Hematopoietic multipotent progenitor cell (in vitro differentiated cells): ENCODE measurements at regions not wholly inside any gene's neighbourhood (a gene's known extent, or its start where the extent isn't known, plus 50 kb on each side); places are given as distances from the start of the nearest gene placed in this dataset.
"Not testable (repeated sequence)": the region's sequence is repeated elsewhere in the genome, so short reads cannot be mapped to it uniquely, and the experiment has no call there.

Source experiments
- DNase-seq, 3 donors: peaks; one replicate each; pipeline ENCODE4 v3.0.0-alpha.2; 2011 to 2015; ENCODE audit warnings: low read depth in 2 of 3, low spot score in 2 of 3

- DNase-seq: not testable (repeated sequence)
Observed at GRCh38 chr3:137198374-137198773, 240.6 kb downstream of the IL20RB start.

GRCh38 chr3:137199678-137200077 lies 241.9 kb downstream of the IL20RB start:
- no peak for DNase-seq

DNA sequence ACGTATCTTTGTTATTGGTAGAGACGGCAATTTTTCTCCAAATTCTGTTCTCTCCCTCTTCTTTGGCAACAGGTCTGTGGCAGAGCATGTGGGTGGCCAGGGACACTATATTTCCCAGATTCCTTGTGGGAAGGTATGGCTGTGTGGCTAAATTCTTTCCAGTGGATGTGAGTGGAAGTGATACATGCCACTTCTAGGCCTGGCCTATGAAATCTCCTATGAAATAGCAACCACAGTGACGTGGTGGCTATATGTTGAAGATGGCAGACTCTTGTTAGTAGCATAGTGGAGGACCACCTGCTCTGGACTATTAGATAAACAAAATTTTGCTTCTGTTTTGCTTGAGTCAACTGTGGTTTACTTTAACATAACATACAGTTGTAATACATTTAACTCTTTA lies 243.3 kb downstream of the IL20RB start:
- no peak for DNase-seq

DNA sequence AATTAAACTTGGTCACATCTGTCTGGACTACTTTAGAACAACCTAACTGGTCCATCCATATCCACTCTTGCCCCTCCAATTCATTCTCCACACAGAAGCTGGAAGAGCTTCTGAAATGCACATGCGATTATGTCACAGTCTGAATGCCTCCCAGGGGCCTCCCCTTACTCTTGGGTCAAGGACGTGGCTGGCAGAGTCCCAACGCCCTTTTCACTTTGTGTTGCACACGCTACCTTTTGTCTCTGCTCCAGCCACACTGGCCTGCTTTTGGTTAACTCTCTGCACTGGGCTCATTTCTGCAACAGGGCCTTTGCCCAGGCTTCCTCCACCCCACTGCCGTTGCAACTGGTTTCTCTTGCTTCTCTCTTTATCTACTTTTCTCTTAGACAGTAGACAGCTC lies 245.2 kb downstream of the IL20RB start:
- no peak for DNase-seq

DNA sequence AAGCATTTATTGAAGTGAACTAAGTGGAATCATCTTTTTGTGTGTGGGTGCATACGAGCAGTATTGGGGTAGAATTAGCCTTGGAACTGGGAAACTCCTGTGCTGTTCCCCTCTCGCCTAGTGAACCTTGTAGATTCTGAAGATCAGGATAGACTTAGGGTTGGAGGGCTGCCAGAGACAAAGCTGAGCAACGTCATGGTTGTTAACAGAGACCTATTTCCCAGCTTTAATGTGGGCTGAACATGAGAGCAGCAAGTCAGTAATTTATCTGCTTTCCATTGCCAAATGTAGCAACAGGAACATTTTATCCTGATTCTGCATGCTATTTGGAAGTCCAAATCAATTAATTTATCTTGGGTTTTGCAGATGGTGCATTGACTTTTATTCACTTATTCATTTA lies 246.6 kb downstream of the IL20RB start:
- no peak for DNase-seq

- DNase-seq: no peak
Observed at GRCh38 chr3:137205394-137206045, 247.7 kb downstream of the IL20RB start.

DNA sequence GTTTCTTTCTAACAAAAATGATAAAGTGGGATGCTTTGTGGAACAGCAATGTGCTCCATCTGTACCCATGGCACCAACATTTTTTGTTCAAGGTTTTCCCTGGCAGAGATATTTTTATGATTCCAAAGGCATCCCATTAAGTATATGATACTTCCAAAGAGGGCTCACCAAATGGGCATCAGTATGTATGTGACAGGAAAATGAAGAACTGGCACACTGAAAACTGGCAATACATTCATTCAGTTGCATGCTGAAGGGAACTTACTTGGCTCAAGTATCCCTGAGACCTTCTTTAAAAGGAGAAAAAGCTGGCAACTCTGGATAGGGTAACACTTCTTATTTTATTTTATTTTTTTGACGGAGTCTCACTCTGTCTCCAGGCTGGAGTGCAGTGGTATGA lies 249.8 kb downstream of the IL20RB start:
- DNase-seq: no peak

DNA sequence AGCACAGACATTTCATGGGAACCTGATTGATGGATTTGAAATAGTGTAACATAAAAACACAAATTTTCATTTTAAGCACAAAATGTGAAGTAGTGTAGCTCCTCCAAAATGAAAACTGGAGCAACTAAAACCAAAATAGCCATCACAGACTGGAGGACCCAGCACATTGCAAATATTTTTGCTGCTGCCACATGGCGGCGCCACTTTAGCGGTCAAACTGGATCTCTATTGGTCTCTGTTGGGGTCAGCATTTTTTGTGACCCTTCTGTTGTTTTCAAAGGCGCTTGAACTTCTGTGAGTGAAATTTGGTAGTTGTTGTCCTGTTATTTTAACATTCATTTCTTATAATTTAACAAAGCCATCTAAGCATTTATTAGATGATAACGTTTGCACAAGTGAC lies 259.9 kb downstream of the IL20RB start:
- no peak for DNase-seq

DNA sequence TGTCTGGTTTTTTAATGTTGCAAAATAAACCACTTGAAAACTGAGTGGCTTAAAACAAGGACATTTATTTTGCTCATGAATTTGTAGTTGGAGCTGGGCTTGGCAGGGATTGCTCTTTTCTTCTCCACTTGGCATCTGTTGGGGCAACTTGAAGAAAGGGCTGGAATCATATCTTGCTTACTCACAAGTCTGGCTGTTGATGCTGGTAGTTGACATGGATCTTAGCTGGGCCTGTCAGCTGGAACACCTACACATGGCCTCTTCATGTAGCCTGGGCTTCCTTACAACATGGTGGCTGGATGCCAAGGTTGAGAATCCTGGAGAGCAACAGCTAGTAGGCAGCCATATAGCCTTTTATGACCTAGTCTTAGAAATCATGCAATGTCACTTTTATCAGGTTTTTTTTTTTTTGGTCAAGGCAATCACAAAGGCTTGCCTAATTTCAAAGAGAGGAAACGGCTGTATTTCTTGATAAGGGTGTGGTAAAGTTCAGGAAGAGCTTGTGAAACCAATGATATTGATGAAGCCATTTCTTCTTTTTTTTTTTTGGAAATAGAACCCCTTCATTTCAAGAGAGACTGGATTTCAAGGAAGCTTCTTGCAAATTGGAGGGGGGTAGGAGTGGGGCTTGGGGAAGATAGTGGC lies 262.1 kb downstream of the IL20RB start:
- peak in 2 of 3 donors; percentile 8 to 22 for DNase-seq

GRCh38 chr3:137222736-137223225 lies 265.0 kb downstream of the IL20RB start:
- no peak for DNase-seq

- DNase-seq: no peak
Observed at GRCh38 chr3:137224464-137224863, 266.7 kb downstream of the IL20RB start.

GRCh38 chr3:137242836-137243400 lies 285.1 kb downstream of the IL20RB start:
- no peak for DNase-seq

DNA sequence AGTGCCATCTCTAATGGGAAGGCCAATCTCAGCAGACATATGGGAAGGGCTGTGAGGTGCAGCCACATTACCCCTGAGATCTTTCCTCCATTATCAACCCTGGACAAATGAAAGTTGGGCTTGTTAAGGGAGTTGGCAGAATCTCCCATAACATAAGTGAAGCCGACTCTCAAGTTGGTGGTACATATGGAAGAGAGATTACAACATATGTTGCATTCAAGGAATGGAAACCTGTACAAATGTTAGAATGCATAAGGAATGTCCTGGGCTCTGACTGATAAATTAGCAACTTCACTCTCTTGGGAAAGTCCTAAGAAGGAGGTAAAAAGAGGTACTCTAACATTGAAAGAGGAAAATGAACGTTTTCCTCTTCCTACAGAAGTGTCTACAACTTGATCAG lies 288.7 kb downstream of the IL20RB start:
- no peak for DNase-seq

DNA sequence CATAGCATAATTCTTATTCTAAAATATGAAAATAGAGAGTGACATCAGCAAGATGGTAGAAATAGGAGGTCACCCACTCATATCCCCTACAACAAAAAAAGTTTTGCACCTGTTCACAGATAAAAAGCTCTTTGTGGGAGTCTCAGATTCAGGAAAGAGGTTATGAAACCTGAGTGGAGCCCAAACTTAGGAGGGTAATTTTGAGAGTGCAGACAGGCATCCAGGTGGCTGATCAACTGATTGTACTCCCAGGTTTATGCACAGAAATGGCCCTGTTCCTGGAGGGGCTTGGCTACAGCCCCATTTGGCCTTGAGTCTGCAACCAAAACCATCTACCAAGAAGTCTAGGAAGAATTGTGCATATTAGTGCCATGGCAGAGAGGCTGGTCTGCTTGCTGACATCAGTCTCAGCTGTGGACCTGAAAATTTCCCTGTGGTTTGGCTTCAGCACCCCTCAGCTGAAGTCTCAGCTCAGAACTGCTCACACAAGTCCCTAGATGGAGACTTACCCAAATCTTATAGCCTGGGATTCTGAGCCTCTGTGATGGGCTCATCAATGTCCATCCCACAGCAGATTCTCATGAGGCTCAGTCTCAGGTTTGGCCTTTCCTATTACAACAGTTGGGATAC lies 291.6 kb downstream of the IL20RB start:
- DNase-seq: no peak

GRCh38 chr3:137259089-137259488 lies 301.3 kb downstream of the IL20RB start:
- DNase-seq: no peak

DNA sequence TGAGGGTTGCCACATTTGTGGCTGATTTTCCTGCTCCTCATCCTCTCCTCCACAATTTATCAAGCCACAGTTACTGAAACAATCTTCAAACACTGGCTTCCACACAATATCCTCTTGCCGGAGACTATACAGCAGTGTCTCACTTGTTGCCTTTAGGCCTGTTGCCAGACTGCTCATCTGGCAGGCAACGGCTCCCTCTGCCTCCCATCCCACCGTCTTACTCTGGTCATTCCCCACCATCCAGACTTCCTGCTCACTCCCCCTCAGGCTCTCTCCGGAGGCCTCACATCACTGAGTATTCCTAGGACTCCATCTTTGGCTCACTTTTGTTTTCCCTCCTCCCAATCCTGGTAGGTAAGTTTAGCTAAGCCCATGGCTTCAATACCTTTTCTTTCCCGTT lies 301.9 kb downstream of the IL20RB start:
- DNase-seq: no peak

GRCh38 chr3:137264071-137264820 lies 306.5 kb downstream of the IL20RB start:
- DNase-seq: no peak

GRCh38 chr3:137264843-137265330 lies 307.1 kb downstream of the IL20RB start:
- no peak for DNase-seq

DNA sequence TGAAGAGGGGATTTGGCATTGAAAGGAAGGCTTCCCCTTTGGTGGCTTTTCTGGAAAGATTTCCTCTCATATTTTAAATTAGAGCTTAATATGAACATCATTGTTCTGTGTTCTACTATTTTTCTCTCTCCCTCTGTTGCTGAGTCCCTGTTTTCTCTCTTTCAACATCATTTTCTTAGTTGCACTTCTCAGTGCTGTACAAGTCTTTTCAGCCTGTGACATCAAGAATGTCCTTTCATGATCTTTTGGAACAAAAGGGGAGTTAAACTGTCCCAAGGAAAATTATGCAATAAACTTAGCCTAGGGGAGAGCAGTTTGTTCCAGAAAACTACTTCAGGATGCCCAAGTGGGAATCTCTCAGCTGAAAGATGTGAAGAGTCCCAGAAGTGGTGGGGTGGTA lies 325.1 kb downstream of the IL20RB start:
- no peak for DNase-seq

DNA sequence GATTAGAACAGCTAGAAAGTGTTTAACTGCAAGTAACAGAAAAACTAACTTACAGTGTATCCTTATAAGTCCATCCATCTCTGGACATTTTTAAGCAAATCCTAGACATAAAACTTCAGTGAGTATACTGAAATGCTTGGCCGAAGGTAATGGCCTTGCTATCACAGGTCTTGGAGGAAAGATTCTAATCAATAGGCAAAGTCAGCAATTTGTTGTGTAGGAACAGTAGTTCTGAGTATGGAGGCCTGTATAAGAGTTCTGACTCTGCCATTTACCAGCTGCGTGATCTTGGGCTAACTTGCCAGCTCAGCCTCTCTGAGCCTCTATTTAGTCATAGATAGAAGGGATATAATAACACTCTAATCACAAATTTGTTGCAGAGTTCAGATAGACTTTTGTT lies 328.1 kb downstream of the IL20RB start:
- DNase-seq: no peak

- no peak for DNase-seq
Observed at GRCh38 chr3:137293086-137293485, 335.3 kb downstream of the IL20RB start.
